GM23338 (cell line): ENCODE measurements at regions not wholly inside any gene's neighbourhood (a gene's known extent, or its start where the extent isn't known, plus 50 kb on each side); places are given as distances from the start of the nearest gene placed in this dataset.

Experiments used
- CREB1 ChIP-seq: fragments of 250-450 bp; sonication (Bioruptor Pico); IDR thresholded peaks from 2 replicates; pipeline ENCODE4 v1.5.0; 2020; ENCODE audit warnings: low read depth, mild to moderate bottlenecking, moderate library complexity
- CTCF ChIP-seq, 2 experiments: fragments of 200-600 bp in 1 of 2; sonication (generic) in 1 of 2; conservative IDR thresholded peaks; 2 replicates each; pipeline versions ENCODE4 v1.5.1 to v1.6.1; 2016 to 2017; ENCODE audit warnings: antibody characterized with exemption in 2 of 2, low read depth in 2 of 2, mild to moderate bottlenecking in 2 of 2, moderate library complexity in 1 of 2
- EZH2phosphoT487 ChIP-seq: fragments of 200-600 bp; sonication (generic); IDR thresholded peaks from one replicate; pipeline ENCODE4 v1.8.1; 2018; ENCODE audit warnings: antibody characterized with exemption; ENCODE audit not compliant: unreplicated experiment
- JUNB ChIP-seq: IDR thresholded peaks from one replicate; pipeline ENCODE4 v1.6.1; 2016; ENCODE audit warnings: antibody characterized with exemption; ENCODE audit not compliant: unreplicated experiment
- POLR2AphosphoS5 ChIP-seq: IDR thresholded peaks from 2 replicates; pipeline ENCODE4 v1.6.1; 2016; ENCODE audit warnings: antibody characterized with exemption, low read depth

DNA sequence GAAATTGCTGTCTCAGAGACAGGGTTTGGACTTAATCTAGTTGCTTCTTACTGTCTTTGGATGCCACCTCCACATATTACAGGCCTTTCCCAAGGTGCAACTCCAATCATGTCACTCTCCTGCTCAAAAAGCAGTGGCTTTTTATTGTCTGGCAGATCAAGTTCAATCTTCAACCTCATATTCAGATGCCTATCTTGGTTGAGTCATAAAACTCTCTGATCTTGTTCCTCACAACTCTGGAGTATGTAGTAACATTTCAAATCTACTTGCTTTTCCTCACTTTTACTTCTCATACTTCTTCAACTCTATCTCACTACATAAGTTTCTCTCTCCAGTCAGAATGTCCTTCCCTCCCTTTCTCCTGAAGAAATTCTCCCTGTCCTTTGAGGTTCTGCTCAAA is 180.6 kb downstream of the VSIG4 start:
- TF ChIP-seq CTCF (conservative IDR thresholded peaks at IDR 0.05; ENCODE audit: low read depth in 2 of 2) (no peak), EZH2phosphoT487 (no peak), JUNB (no peak), POLR2AphosphoS5 (no peak), CREB1 (CRISPR knock-in tag) (no peak)
